Neuron (in vitro differentiated cells): ENCODE measurements at regions not wholly inside any gene's neighbourhood (a gene's known extent, or its start where the extent isn't known, plus 50 kb on each side); places are given as distances from the start of the nearest gene placed in this dataset.

Experiments
- H2AFZ ChIP-seq: one replicate; pipeline ENCODE4 v1.6.1; 2013; ENCODE audit warnings: low read depth, mild to moderate bottlenecking, inconsistent platforms, low read length, moderate library complexity
- H3K27me3 ChIP-seq: one replicate; pipeline ENCODE4 v1.6.1; 2013; ENCODE audit warnings: low read length; ENCODE audit not compliant: insufficient read depth
- H3K36me3 ChIP-seq: one replicate; pipeline ENCODE4 v1.6.1; 2013; ENCODE audit warnings: low read length; ENCODE audit not compliant: insufficient read depth
- H3K4me1 ChIP-seq: one replicate; pipeline ENCODE4 v1.6.1; 2013; ENCODE audit warnings: low read length; ENCODE audit not compliant: insufficient read depth
- H3K4me3 ChIP-seq: 2 replicates; pipeline ENCODE4 v1.5.1; 2013; ENCODE audit warnings: mild to moderate bottlenecking, low read length, moderate library complexity
- H3K9me3 ChIP-seq: one replicate; pipeline ENCODE4 v1.6.1; 2013; ENCODE audit warnings: low read length

- Histone ChIP-seq H3K4me1 (peaks cover 3% of the 10 kb centered on the region), H3K9me3 (no peaks in the 10 kb centered on the region), H3K36me3 (no peaks in the 10 kb centered on the region), H3K4me3 (no peak overlapping the region), H3K27me3 (no peaks in the 10 kb centered on the region), H2AFZ (no peak overlapping the region)
Measured at GRCh38 chr9:129343424-129344375, 165.6 kb upstream of the IER5L start.

DNA sequence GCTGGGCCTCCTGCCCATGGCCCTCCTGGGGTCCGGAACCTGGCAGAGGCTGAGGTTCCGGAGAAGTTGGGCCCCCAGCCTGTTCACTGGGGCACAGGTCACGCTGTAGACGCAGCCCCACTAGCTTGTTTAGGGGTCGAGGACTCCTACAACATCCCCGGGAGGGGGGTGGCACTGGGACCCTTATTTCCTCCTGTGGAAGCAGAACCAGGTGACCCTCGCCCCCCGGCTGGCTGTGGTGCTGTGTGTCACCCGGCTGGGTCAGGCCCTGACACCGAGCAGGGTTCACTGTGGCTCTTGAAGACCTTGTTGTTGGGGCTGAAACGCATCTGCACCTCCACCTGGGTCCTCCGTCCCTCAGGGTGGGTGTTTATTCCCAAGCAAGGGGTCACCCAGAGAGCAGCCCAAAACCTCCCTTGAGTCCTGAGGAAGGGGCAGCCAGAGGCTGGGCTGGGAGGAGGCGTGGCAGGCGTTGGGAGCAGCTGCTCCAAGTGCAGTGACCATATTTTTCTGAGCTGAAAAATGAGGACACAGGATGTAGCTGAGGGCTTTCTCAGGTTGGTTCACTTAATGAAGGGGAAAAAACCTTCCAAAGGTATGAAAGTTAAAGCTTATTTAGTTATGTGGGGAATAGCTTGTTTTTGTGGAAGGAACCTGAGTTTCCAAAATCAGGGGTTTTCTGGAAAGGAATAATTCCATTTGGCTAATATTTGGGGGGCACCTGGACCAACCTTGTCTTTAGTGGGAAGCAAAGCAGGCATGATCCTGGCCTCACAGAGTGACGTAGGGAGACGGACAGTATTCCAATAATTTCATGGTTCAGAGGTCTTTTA, 164.7 kb upstream of the IER5L start:
- Histone ChIP-seq H2AFZ (no peak overlapping the region), H3K9me3 (no peaks in the 10 kb centered on the region), H3K36me3 (no peaks in the 10 kb centered on the region), H3K27me3 (no peaks in the 10 kb centered on the region), H3K4me1 (peaks cover 3% of the 10 kb centered on the region), H3K4me3 (no peak overlapping the region)

DNA sequence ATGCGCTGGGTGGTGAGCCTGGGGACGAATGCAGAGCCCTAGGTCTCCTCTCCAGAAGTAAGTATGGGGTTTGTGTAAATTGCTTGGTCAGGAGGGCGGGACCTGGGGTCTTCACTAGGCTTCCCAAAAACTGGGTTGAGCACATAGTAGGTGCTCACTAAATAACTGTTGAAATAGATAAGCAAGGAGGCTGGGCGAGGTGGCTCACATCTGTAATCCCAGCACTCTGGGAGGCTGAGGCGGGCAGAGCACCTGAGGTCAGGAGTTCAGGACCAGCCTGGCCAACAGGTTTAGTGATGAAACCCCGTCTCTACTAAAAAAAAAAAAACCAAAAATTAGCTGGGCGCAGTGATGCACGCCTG, 163.9 kb upstream of the IER5L start:
- no peak overlapping the region for H3K4me3 ChIP-seq
- H3K4me1 ChIP-seq: peaks cover 3% of the 10 kb centered on the region

GRCh38 chr9:129341171-129341986, 163.3 kb upstream of the IER5L start:
- Histone ChIP-seq H3K9me3 (no peaks in the 10 kb centered on the region), H3K36me3 (no peaks in the 10 kb centered on the region), H3K4me3 (no peak overlapping the region), H3K27me3 (no peaks in the 10 kb centered on the region), H3K4me1 (peaks cover 5% of the 10 kb centered on the region), H2AFZ (no peak overlapping the region)

More for the DNA sequence above, 163.9 kb upstream of the IER5L start:
- Histone ChIP-seq H3K27me3 (no peaks in the 10 kb centered on the region), H3K9me3 (no peaks in the 10 kb centered on the region), H2AFZ (no peak overlapping the region), H3K36me3 (no peaks in the 10 kb centered on the region)

DNA sequence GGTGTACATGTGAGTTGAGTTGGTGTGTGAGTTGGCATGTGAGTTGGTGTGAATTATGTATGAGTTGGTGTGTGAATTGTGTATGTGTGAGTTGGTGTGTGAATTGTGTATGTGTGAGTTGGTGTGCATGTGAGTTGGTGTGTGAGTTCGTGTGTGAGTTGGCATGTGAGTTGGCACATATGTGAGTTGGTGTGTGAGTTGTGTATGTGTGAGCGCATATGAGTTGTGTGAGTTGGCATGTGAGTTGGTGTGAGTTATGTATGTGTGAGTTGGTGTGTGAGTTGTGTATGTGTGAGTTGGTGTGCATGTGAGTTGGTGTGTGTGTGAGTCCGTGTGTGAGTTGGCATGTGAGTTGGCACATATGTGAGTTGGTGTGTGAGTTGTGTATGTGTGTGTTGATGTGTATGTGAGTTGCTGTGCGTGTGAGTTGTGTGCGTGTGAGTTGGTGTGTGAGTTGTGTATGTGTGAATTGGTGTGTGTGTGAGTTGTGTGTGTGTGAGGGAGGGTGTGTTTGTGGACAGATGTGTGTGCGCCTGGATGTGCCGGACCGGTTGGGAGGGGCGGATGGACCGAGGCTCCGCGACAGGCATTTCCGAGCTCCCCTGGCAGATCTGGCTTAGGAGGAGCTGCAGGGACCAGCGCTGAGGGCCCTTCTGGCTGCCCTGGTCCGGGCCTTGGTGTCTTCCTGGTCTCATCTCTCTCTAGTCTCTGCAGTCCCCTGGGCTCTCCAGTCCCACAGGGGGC, 162.5 kb upstream of the IER5L start:
- Histone ChIP-seq H3K36me3 (no peaks in the 10 kb centered on the region), H3K27me3 (no peaks in the 10 kb centered on the region), H3K4me1 (peaks cover 6% of the 10 kb centered on the region), H3K9me3 (no peaks in the 10 kb centered on the region), H3K4me3 (no peak overlapping the region), H2AFZ (no peak overlapping the region)

GRCh38 chr9:129339539-129340157, 161.6 kb upstream of the IER5L start:
- Histone ChIP-seq H3K4me3 (no peak overlapping the region), H3K36me3 (no peaks in the 10 kb centered on the region), H3K4me1 (peaks cover 12% of the 10 kb centered on the region), H3K9me3 (no peaks in the 10 kb centered on the region), H2AFZ (no peak overlapping the region), H3K27me3 (no peaks in the 10 kb centered on the region)

GRCh38 chr9:129338724-129339430, 160.8 kb upstream of the IER5L start:
- Histone ChIP-seq H3K9me3 (no peaks in the 10 kb centered on the region), H2AFZ (no peak overlapping the region), H3K4me3 (no peak overlapping the region), H3K36me3 (no peaks in the 10 kb centered on the region), H3K4me1 (peaks cover 19% of the 10 kb centered on the region), H3K27me3 (no peaks in the 10 kb centered on the region)

GRCh38 chr9:129337336-129338140, 159.5 kb upstream of the IER5L start:
- Histone ChIP-seq H3K4me3 (no peak overlapping the region), H3K4me1 (peaks cover 23% of the 10 kb centered on the region), H2AFZ (no peak overlapping the region), H3K27me3 (no peaks in the 10 kb centered on the region), H3K9me3 (no peaks in the 10 kb centered on the region), H3K36me3 (no peaks in the 10 kb centered on the region)

DNA sequence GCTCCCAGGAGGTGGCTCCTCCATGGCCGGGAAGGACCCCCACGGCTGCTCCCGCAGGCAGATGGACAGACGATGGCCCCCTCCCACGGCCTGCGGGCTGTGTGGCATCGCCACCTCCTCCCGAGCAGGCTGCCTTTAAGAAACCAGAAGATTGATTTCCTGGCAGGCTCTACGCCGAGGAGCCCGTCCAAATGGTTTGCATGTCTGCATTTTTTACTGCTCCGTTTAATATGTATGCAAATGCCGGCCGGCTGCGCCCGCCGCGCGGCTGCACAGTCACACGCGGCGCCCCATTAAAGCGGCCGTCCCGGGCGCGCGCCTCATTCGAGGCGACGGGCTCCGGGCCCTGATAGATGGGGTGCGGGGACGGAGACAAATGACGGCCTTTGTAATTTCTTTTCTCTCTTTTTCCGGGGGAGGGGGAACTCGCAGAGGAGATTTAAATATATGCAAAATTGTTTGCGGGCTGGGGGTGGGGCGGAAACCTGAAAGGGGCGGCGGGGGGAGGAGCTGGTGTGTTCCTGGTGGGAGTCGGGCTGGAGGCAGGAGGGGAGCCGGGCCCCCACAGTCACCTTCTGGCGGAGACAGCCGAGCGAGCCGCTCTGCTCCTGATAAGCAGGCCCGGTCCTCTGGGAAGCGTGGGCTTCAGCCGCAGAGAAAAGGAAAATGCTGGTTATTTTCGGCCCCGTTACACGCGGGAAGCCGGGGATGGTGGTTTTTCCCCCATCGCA, 158.7 kb upstream of the IER5L start:
- no peak overlapping the region for H2AFZ ChIP-seq
- no peaks in the 10 kb centered on the region for H3K27me3 ChIP-seq
- peaks cover 2% of the 10 kb centered on the region for H3K9me3 ChIP-seq
- no peak overlapping the region for H3K4me3 ChIP-seq
- no peaks in the 10 kb centered on the region for H3K36me3 ChIP-seq
- peaks cover 23% of the 10 kb centered on the region for H3K4me1 ChIP-seq

GRCh38 chr9:129336130-129336528, 158.1 kb upstream of the IER5L start:
- Histone ChIP-seq H3K9me3 (peaks cover 2% of the 10 kb centered on the region), H3K36me3 (no peaks in the 10 kb centered on the region), H3K4me1 (peaks cover 20% of the 10 kb centered on the region), H2AFZ (no peak overlapping the region), H3K4me3 (no peak overlapping the region), H3K27me3 (no peaks in the 10 kb centered on the region)
